Loucy (cell line): ENCODE measurements at regions not wholly inside any gene's neighbourhood (a gene's known extent, or its start where the extent isn't known, plus 50 kb on each side); places are given as distances from the start of the nearest gene placed in this dataset.

Experiments used
- H2AFZ ChIP-seq: fragments of 200-600 bp; sonication (generic); 2 replicates; pipeline ENCODE4 v1.6.0; 2016; ENCODE audit warnings: antibody characterized with exemption, mild to moderate bottlenecking, low read length, moderate library complexity
- H3F3A ChIP-seq: fragments of 200-600 bp; 2 replicates; pipeline ENCODE4 v1.6.0; 2016; ENCODE audit warnings: antibody characterized with exemption, low read depth, mild to moderate bottlenecking
- H3K27me3 ChIP-seq: fragments of 200-600 bp; sonication (generic); 2 replicates; pipeline ENCODE4 v1.6.1; 2014; ENCODE audit warnings: low read length, mild to moderate bottlenecking; ENCODE audit not compliant: insufficient read depth, poor library complexity, severe bottlenecking
- H3K36me3 ChIP-seq: fragments of 200-600 bp; sonication (generic); 2 replicates; pipeline ENCODE4 v1.6.1; 2016; ENCODE audit warnings: low read length; ENCODE audit not compliant: insufficient read depth
- H3K4me1 ChIP-seq: fragments of 200-600 bp; sonication (generic); 2 replicates; pipeline ENCODE4 v1.5.1; 2014; ENCODE audit warnings: low read length, mild to moderate bottlenecking; ENCODE audit not compliant: insufficient read depth, poor library complexity, severe bottlenecking
- H3K4me2 ChIP-seq: fragments of 200-600 bp; sonication (generic); 2 replicates; pipeline ENCODE4 v1.6.0; 2014; ENCODE audit warnings: antibody characterized with exemption, low read length, low read depth, mild to moderate bottlenecking; ENCODE audit not compliant: poor library complexity, severe bottlenecking
- H3K4me3 ChIP-seq: fragments of 200-600 bp; sonication (generic); 2 replicates; pipeline ENCODE4 v1.5.1; 2014; ENCODE audit warnings: low read length, mild to moderate bottlenecking, mixed read lengths; ENCODE audit not compliant: poor library complexity, severe bottlenecking
- H3K79me2 ChIP-seq: fragments of 200-600 bp; sonication (generic); 2 replicates; pipeline ENCODE4 v1.6.1; 2014; ENCODE audit warnings: low read length; ENCODE audit not compliant: insufficient read depth
- H3K9ac ChIP-seq: fragments of 200-600 bp; sonication (generic); 2 replicates; pipeline ENCODE4 v1.6.0; 2014; ENCODE audit warnings: mild to moderate bottlenecking, low read depth, low read length, moderate library complexity; ENCODE audit not compliant: poor library complexity, severe bottlenecking
- H3K9me2 ChIP-seq: fragments of 200-600 bp; sonication (generic); replicated peaks from 2 replicates; pipeline ENCODE4 v1.6.1; 2016; ENCODE audit warnings: low read depth, low read length, mixed read lengths
- H3K9me3 ChIP-seq: fragments of 200-600 bp; sonication (generic); 2 replicates; pipeline ENCODE4 v1.6.1; 2014; ENCODE audit warnings: mild to moderate bottlenecking, antibody characterized with exemption, low read length, low read depth; ENCODE audit not compliant: insufficient read depth
- H4K20me1 ChIP-seq: fragments of 200-600 bp; sonication (generic); 2 replicates; pipeline ENCODE4 v1.6.0; 2014; ENCODE audit warnings: antibody characterized with exemption, low read length, mild to moderate bottlenecking; ENCODE audit not compliant: insufficient read depth, poor library complexity, severe bottlenecking
- CTCF ChIP-seq: fragments of 200-600 bp; sonication (generic); conservative IDR thresholded peaks from 2 replicates; pipeline ENCODE4 v1.5.1; 2014; ENCODE audit warnings: mild to moderate bottlenecking, antibody characterized with exemption, low read length
- EZH2phosphoT487 ChIP-seq: fragments of 200-600 bp; IDR thresholded peaks from 2 replicates; pipeline ENCODE4 v1.6.1; 2018; ENCODE audit warnings: antibody characterized with exemption, mild to moderate bottlenecking, moderate library complexity, borderline replicate concordance

DNA sequence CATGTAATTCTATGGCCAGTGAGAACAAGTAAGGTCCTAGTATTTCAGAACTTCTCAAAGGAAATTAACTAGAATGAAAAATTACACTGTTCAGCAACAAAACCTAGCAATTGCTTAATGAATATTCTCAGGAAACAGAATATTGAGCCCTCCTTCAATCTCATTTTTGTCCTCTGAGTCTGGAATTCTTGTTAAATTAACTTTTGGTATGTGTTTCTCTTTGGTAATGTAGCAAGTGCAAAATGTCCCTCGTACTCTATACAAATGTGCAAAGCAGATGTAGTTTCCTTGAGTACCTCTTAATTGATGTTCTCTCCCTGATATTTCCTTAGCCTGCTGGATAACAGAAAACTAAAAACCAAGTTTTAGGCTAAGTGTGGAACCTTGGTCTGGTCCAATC lies 190.8 kb upstream of the CNOT2 start:
- Histone ChIP-seq H3K27me3 (no peaks in the 10 kb centered on the region), H3K79me2 (no peaks in the 10 kb centered on the region), H3F3A (no peaks in the 10 kb centered on the region), H3K9me3 (no peaks in the 10 kb centered on the region), H3K4me1 (peaks cover 11% of the 10 kb centered on the region), H3K4me3 (no peak overlapping the region), H4K20me1 (no peaks in the 10 kb centered on the region), H3K9ac (no peak overlapping the region), H2AFZ (no peak overlapping the region), H3K9me2 (no peaks in the 10 kb centered on the region), H3K36me3 (no peaks in the 10 kb centered on the region), H3K4me2 (no peak overlapping the region)
- TF ChIP-seq EZH2phosphoT487, result no peak
- no peak for TF ChIP-seq CTCF

- H3F3A ChIP-seq, result no peaks in the 10 kb centered on the region
- no peaks in the 10 kb centered on the region for H3K9me3 ChIP-seq
- no peak overlapping the region for H3K4me3 ChIP-seq
- H3K9ac ChIP-seq, result no peak overlapping the region
- H3K4me1 ChIP-seq, result peaks cover 11% of the 10 kb centered on the region
- no peak for TF ChIP-seq EZH2phosphoT487
- no peak for TF ChIP-seq CTCF
- no peaks in the 10 kb centered on the region for H3K36me3 ChIP-seq
- no peaks in the 10 kb centered on the region for H3K27me3 ChIP-seq
- H2AFZ ChIP-seq, result no peak overlapping the region
- no peaks in the 10 kb centered on the region for H3K79me2 ChIP-seq
- no peak overlapping the region for H3K4me2 ChIP-seq
- H3K9me2 ChIP-seq, result no peaks in the 10 kb centered on the region
- H4K20me1 ChIP-seq, result no peaks in the 10 kb centered on the region
These were observed 190.2 kb upstream of the CNOT2 start for GRCh38 chr12:70052931-70053497.

DNA sequence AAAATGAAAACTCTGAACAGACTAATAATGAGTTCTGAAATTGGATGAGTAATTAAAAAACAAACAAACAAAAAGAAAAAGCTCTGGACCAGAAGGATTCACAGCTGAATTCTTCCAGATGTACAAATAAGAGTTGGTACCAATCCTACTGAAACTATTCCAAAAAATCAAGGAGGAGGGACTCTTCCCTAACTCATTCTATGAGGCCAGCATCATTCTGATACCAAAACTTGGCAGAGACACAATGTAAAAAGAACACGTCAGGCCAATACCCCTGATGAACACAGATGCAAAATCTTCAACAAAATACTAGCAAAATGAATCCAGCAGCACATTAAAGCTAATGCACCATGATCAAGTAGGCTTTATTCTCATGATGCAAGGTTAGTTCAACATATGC lies 183.9 kb upstream of the CNOT2 start:
- no peak overlapping the region for H3K9ac ChIP-seq
- H3K27me3 ChIP-seq, result no peaks in the 10 kb centered on the region
- H3K4me2 ChIP-seq, result no peak overlapping the region
- H4K20me1 ChIP-seq, result no peaks in the 10 kb centered on the region
- H3K9me2 ChIP-seq, result no peaks in the 10 kb centered on the region
- no peaks in the 10 kb centered on the region for H3K9me3 ChIP-seq
- H3K4me1 ChIP-seq, result no peaks in the 10 kb centered on the region
- H3K4me3 ChIP-seq, result no peak overlapping the region
- H3K36me3 ChIP-seq, result no peaks in the 10 kb centered on the region
- no peak overlapping the region for H2AFZ ChIP-seq
- no peaks in the 10 kb centered on the region for H3K79me2 ChIP-seq
- no peaks in the 10 kb centered on the region for H3F3A ChIP-seq
- no peak for TF ChIP-seq CTCF
